Keratinocyte (primary cell): ENCODE measurements at regions not wholly inside any gene's neighbourhood (a gene's known extent, or its start where the extent isn't known, plus 50 kb on each side); places are given as distances from the start of the nearest gene placed in this dataset.
A peak's percentile ranks its signal among the peaks of the same experiment; 100 is the strongest.

Experiments
- DNase-seq: peaks from one replicate; pipeline ENCODE4 v3.0.0-alpha.2; 2011; ENCODE audit warnings: low read depth, missing footprints, low spot score
- FAIRE-seq: peaks from 2 replicates; lab custom pipeline; 2011; peaks lifted over from hg19 to GRCh38; lab: Jason Lieb, UNC
- H2AFZ ChIP-seq: 2 replicates; pipeline ENCODE4 v1.6.0; 2012; ENCODE audit warnings: low read length, control low read depth, inconsistent platforms; ENCODE audit not compliant: control insufficient read depth
- H3K27ac ChIP-seq: 2 replicates; pipeline ENCODE4 v1.5.1; 2011; ENCODE audit warnings: low read length; ENCODE audit not compliant: control insufficient read depth, insufficient read depth
- H3K27me3 ChIP-seq: 3 replicates; pipeline ENCODE4 v1.6.0; 2011; ENCODE audit warnings: low read length; ENCODE audit not compliant: control insufficient read depth, insufficient read depth; ENCODE audit errors: extremely low read depth
- H3K36me3 ChIP-seq, 2 experiments: 2 replicates in 1 of 2; 3 replicates in 1 of 2; pipeline ENCODE4 v1.5.1; 2011; ENCODE audit warnings: low read length in 2 of 2, mild to moderate bottlenecking in 1 of 2; ENCODE audit not compliant: control insufficient read depth in 2 of 2, insufficient read depth in 2 of 2; ENCODE audit errors: extremely low read depth in 1 of 2
- H3K4me1 ChIP-seq: 3 replicates; pipeline ENCODE4 v1.5.1; 2011; ENCODE audit warnings: low read length; ENCODE audit not compliant: control insufficient read depth, insufficient read depth; ENCODE audit errors: extremely low read depth
- H3K4me2 ChIP-seq: 3 replicates; pipeline ENCODE4 v1.6.0; 2011; ENCODE audit warnings: low read depth, low read length; ENCODE audit not compliant: control insufficient read depth, insufficient read depth; ENCODE audit errors: extremely low read depth
- H3K4me3 ChIP-seq, 3 experiments: fragments of 200-600 bp in 1 of 3; sonication (generic) in 1 of 3; 2 replicates in 2 of 3; 3 replicates in 1 of 3; pipeline ENCODE4 v1.5.1; 2011 to 2016; ENCODE audit warnings: low read length in 3 of 3, mild to moderate bottlenecking in 3 of 3, control low read depth in 2 of 3, inconsistent platforms in 1 of 3, low read depth in 1 of 3, mixed read lengths in 1 of 3, mixed run types in 1 of 3, moderate library complexity in 1 of 3; ENCODE audit not compliant: control insufficient read depth in 2 of 3, insufficient read depth in 2 of 3; ENCODE audit errors: extremely low read depth in 1 of 3
- H3K79me2 ChIP-seq: 2 replicates; pipeline ENCODE4 v1.6.0; 2012; ENCODE audit warnings: low read length; ENCODE audit not compliant: control insufficient read depth, insufficient read depth
- H3K9ac ChIP-seq: 3 replicates; pipeline ENCODE4 v1.6.0; 2011; ENCODE audit warnings: low read length; ENCODE audit not compliant: control insufficient read depth, insufficient read depth; ENCODE audit errors: extremely low read depth
- H3K9me1 ChIP-seq: 3 replicates; pipeline ENCODE4 v1.6.0; 2011; ENCODE audit warnings: low read length; ENCODE audit not compliant: control insufficient read depth, insufficient read depth; ENCODE audit errors: extremely low read depth
- H3K9me3 ChIP-seq: 2 replicates; pipeline ENCODE4 v1.5.1; 2012; ENCODE audit warnings: low read depth, low read length; ENCODE audit not compliant: control insufficient read depth
- H4K20me1 ChIP-seq: 3 replicates; pipeline ENCODE4 v1.6.0; 2011; ENCODE audit warnings: low read length; ENCODE audit not compliant: control insufficient read depth, insufficient read depth; ENCODE audit errors: extremely low read depth
- EZH2 ChIP-seq: IDR thresholded peaks from one replicate; pipeline ENCODE4 v1.6.1; 2012; ENCODE audit warnings: inconsistent platforms, mild to moderate bottlenecking, low read length, moderate library complexity
- dilution Hi-C: fragments of 300-500 bp; cut with MboI; formaldehyde crosslinking; loops from one replicate; pipeline ENCODE4 v1.7.0; 2020; ENCODE audit warnings: low sequenced_read_pairs; ENCODE audit not compliant: extremely low pct_ligation_motif_present
- TF ChIP-seq, protein P1 (sequence below), 3 experiments: IDR thresholded peaks in 1 of 3; conservative IDR thresholded peaks in 1 of 3; optimal IDR thresholded peaks in 1 of 3; 2 replicates in 2 of 3; 3 replicates in 1 of 3; pipeline versions ENCODE3 to v1.5.1; 2011; ENCODE audit warnings: low read length in 3 of 3, mild to moderate bottlenecking in 3 of 3, moderate library complexity in 2 of 3, control low read depth in 1 of 3, inconsistent platforms in 1 of 3; ENCODE audit not compliant: insufficient read depth in 2 of 3; ENCODE audit errors: extremely low read depth in 1 of 3

DNA sequence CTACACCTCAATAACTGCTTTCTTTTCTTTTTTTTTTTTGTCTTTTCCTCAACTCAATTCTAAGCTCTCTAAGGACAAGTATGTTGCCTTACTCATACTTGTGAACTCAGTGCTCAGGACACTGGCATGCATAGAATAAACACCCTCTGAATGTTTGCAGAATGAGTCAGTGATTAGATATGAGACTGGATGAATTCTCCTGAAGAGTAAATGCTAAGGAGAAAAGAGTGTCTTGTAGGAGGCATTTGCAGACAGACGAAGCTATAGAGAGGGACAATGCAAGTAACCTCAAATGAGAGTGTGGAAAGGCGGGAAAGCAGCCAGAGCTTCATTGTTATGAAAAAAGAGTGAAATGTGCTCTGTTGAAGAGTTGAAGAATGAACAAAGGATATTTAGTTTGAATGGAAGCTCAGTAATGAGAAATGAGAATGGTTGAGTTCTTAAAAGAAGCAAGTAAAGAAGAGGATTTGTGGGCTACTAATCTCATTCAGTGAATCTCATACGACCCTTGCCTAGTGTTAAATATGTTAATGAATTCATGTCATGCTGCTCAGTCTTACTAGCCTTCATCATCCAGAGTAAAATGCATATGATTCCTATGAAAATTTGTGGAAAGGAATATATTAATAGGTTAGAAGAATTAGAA, 166.1 kb upstream of the DPYD start:
- H3K79me2 ChIP-seq, result no peaks in the 10 kb centered on the region
- H3K9me3 ChIP-seq, result no peaks in the 10 kb centered on the region
- no peaks in the 10 kb centered on the region for H3K9me1 ChIP-seq
- peak overlapping the region; percentile 49 for H2AFZ ChIP-seq
- H3K4me3 ChIP-seq, result no peak overlapping the region
- DNase-seq (peak; percentile 87), FAIRE-seq (peak; percentile 97)
- H3K27ac ChIP-seq, result peak overlapping the region; percentile 42
- TF ChIP-seq, protein P1, sequence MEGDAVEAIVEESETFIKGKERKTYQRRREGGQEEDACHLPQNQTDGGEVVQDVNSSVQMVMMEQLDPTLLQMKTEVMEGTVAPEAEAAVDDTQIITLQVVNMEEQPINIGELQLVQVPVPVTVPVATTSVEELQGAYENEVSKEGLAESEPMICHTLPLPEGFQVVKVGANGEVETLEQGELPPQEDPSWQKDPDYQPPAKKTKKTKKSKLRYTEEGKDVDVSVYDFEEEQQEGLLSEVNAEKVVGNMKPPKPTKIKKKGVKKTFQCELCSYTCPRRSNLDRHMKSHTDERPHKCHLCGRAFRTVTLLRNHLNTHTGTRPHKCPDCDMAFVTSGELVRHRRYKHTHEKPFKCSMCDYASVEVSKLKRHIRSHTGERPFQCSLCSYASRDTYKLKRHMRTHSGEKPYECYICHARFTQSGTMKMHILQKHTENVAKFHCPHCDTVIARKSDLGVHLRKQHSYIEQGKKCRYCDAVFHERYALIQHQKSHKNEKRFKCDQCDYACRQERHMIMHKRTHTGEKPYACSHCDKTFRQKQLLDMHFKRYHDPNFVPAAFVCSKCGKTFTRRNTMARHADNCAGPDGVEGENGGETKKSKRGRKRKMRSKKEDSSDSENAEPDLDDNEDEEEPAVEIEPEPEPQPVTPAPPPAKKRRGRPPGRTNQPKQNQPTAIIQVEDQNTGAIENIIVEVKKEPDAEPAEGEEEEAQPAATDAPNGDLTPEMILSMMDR (optimal IDR thresholded peaks at IDR 0.05 in 1 of 3, IDR thresholded peaks at IDR 0.05 in 1 of 3, conservative IDR thresholded peaks at IDR 0.05 in 1 of 3; ENCODE audit: extremely low read depth in 1 of 3, insufficient read depth in 2 of 3, low read length in 3 of 3), result no peak
- no peak for TF ChIP-seq EZH2
- H3K4me2 ChIP-seq, result peak overlapping the region; percentile 3
- dilution Hi-C loops, result no loop called here
- H3K36me3 ChIP-seq, result no peaks in the 10 kb centered on the region
- H4K20me1 ChIP-seq, result no peaks in the 10 kb centered on the region
- H3K9ac ChIP-seq, result no peak overlapping the region
- H3K27me3 ChIP-seq, result no peaks in the 10 kb centered on the region
- peaks cover 14% of the 10 kb centered on the region for H3K4me1 ChIP-seq

DNA sequence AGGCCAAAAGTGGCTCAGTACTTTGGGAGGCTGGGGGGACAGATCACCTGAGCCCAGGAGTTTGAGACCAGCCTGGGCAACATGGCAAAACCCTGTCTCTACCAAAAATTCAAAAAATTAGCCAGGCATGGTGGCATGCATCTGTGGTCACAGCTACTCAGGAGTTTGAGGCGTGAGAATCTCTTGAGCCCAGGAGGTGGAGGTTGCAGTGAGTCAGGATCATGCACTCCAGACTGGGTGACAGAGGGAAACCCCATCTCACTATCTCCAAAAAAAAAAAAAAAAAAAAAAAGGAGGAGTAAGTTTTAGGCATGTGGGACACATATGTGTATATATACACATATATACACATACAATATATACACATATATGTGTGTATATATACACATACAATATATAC, 165.3 kb upstream of the DPYD start:
- H3K27me3 ChIP-seq, result no peaks in the 10 kb centered on the region
- FAIRE-seq (no peak), DNase-seq (peak; percentile 15)
- no peaks in the 10 kb centered on the region for H3K9me3 ChIP-seq
- H3K27ac ChIP-seq, result peak overlapping the region; percentile 39
- H3K9ac ChIP-seq, result no peak overlapping the region
- no peak overlapping the region for H3K4me2 ChIP-seq
- H2AFZ ChIP-seq, result peak overlapping the region; percentile 27
- TF ChIP-seq, protein P1 (optimal IDR thresholded peaks at IDR 0.05 in 1 of 3, IDR thresholded peaks at IDR 0.05 in 1 of 3, conservative IDR thresholded peaks at IDR 0.05 in 1 of 3; ENCODE audit: extremely low read depth in 1 of 3, insufficient read depth in 2 of 3, low read length in 3 of 3), result no peak
- no peak for TF ChIP-seq EZH2
- dilution Hi-C loops, result no loop called here
- no peaks in the 10 kb centered on the region for H3K79me2 ChIP-seq
- H3K4me3 ChIP-seq, result no peak overlapping the region
- peaks cover 14% of the 10 kb centered on the region for H3K4me1 ChIP-seq
- no peaks in the 10 kb centered on the region for H3K9me1 ChIP-seq
- no peaks in the 10 kb centered on the region for H3K36me3 ChIP-seq
- no peaks in the 10 kb centered on the region for H4K20me1 ChIP-seq
